GM19240 (cell line): ENCODE measurements at regions not wholly inside any gene's neighbourhood (a gene's known extent, or its start where the extent isn't known, plus 50 kb on each side); places are given as distances from the start of the nearest gene placed in this dataset.

Source experiments
- DNase-seq: peaks from one replicate; pipeline ENCODE4 v3.0.0; 2011; ENCODE audit warnings: low spot score; ENCODE audit not compliant: insufficient read length

DNA sequence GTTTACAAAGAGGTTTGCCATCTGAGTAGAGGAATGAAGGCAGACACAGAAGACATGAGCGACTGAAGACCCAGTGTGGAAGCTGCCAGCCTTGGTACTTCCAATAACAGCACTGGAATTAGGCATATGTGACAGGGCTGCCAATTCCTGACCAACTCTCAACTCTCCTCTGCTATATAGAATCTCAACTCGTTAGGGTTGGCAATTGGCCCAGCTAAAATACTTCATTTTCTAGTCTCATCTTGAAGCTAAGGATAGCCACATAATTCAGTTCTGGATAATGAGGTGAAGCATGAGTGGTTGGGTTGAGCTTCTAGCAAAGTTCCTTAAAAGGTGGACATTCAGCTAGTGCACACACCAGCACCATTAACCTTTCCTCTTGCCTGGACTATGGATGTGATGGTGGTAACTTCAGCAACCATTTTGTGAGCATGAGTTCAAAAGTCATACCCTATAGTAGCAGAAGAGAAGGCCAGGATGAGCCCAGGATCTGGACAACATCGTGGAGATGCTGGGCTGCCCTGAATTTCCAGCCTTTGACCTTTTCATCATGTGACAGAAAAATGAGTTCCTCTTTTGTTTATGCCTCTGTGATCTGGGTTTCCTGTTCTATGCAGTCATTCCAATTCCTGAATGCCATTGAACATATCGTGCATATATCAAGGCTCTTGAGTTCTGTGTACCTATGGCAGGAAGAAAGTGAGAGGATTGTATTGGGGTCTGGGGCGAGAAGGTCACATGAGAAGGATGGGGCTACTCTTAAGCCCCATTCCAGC is 68.1 kb upstream of the HAAO start:
- DNase-seq: no peak

DNA sequence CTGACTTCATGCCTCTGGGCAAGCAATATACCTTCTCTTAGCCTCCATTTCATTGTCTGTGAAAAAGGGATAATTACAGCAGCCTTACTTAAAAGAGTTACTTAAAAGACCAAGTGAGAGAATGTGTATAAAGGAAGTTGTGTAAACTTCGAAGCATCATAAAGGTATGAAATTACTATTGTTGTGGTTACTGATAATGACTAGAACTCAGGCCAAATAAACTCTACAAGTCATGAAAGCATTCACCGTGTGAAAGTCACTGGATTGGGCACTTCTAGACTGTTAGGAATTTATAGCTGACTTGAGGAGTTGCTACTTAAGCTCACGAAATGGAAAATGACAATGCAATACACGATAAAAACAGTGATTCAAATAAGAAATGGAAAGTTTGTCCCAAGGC is 67.4 kb upstream of the HAAO start:
- no peak for DNase-seq

DNA sequence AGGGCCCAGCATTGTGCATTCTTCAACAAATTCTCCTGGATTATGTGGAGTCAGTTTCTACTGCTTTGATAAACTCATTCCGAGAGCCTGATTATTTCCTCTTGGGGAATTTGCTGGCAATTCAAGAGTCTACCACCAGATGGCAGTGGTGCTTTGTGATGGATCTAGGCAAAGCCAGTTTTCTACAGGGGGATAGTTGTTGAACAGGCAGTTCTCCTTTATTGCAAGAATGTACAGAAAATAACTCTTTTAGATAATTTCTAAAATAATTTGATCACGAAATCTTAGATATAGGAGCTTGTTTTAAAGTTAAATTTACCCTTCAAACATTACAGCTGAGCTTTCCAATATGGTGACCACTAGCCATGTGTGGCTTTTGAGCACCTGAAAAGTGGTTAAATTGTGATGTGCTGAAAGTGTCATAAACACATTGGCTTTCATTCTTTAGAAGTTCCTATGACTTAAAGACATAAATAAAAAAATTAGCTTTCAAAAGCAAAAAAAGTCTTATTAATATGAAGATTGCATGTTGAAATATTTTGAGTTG is 66.7 kb upstream of the HAAO start:
- DNase-seq: peak; percentile 51

DNA sequence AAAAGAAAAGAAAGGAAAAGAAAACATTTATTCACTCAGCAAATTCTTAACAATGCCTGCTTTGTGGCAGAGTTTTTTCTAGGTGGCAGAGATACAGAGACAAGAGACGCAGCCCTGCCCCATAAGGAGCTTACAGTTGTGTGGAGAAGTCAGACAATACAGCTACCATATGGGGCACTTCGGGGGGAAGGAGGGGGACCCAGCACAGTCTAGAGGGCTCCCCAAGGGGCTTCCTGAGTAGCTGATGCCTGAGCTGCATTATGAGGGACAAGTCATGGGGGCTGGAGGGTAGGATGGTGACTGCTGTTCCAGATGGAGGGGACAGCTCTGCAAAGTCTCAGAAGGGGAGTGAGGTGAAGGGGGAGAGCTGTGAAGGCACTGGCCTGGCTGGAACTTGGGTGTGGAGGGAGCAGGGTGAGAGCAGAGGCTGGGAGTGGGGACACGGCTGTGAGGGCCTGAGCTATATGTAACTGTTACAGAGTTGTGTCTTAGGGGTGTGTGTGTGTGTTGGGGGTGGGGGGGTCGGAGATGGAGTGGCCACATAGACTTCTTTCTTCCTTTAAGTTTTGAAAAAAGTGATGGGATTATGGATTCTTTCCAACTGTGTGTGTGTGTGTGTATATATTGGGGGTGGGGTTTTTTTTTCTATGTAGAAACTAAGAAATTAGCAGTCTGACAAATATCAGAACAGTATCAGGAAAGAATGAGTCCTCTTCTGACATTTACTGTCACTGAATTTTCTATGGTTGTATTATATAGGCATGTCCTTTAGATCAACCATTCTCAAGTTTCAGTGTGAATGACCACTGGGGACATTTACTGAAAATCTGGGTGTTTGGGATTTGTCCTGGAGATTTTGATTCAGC is 66.0 kb upstream of the HAAO start:
- DNase-seq: no peak

DNA sequence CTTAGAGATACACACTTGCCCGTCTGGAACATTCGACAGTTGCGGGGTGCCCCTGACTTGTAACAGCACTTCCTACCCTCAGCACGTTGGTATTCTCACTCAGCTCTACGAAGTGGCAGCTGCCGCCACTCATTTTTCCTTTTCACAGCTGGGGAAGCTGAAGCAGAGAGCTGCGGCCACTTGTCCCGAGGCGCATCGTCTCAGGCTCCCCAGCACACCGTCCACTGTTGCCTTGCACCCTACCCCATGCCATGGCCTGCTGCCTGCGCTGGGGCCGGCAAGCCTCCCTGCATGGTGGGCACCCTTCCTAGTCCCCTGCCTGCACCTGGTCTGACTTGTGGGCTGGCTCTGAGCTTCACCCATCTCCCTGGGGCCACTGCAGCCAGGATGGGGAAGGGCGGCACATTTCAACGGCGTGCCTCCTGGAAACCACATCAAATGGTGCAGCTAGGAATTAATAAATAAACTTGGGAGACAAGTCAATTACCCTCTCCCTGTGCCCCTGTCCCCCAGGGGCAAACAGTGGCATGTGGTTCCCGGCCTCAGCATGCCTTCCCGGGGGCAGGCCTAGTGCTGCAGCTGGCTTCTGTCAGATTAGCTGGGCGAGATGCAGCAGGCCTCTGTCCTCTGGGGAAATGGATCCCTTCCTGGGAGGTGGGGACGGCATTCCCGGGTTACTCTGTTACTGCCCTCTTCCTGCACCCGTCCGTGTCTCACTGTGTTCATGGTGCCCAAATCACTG is 64.7 kb upstream of the HAAO start:
- no peak for DNase-seq

DNA sequence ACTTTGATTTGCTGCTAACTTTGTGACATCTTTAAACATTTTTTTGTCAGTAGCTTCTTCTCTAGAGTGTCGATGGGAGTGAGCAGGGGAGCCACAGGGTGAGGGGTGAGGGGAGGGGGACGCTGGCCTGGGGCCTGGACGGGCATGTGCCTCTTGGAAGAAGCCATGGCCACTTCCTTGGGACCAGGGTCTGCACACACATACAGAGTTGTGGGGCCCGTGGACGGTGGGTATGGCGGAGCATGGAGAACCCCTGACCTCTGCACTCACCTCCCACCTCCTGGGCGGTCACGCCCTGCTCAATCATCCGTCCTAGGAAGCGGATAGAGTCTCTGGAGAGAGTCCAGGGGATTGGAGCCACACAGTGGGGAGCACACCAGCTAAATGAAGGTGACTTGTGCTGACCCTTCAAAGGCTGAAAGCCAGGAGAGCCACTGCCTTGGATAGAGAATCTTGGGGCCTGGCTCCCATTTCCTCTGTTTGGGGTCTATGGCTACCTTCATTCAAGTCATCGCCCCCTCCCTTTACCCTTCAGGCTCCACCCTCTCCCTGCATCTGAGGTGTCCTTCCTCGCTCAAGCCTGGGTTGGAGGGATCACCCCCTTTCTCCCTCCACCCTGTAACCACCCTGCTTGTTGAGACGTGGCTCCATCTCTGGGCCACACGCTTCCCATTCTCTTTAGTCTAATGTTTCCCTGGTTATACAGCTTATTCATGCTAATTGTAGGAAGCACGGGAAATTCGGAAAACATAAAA is 63.9 kb upstream of the HAAO start:
- DNase-seq: no peak

DNA sequence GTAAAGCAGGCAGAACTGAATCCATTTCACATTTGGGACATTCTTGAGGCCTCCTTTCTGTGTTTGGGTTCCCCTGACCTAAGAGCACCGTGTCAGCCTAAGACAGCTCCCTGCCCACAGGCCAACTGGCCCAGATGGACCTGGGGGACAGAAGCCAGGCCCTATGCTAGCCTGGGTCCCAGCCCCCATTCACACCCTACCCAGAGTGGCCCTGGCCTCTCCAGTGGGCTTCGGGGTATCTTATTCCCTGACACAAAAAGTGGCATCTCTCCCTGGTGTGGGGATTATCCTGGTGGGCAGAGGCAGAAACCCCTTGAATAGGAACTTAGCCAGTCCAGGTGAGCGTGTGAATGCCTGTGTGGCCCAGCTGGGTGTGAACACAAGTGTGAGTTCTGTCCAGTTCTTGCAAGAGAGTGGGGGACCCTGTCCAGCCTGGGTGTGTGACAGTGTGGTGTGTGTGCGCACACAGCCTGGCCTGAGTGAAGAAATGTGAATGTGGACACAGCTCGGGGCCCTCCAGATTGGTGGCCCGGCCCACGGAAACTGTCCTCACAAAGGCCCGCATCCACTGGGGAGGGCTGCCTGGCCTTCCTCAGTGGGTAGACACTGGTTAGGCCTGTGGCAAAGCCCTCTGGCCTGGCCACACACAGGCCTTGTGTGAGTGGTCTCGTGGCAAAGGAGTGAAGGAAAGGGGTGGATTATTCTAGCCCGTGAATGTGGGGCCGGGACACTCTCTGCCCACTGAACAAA is 63.0 kb upstream of the HAAO start:
- no peak for DNase-seq

DNA sequence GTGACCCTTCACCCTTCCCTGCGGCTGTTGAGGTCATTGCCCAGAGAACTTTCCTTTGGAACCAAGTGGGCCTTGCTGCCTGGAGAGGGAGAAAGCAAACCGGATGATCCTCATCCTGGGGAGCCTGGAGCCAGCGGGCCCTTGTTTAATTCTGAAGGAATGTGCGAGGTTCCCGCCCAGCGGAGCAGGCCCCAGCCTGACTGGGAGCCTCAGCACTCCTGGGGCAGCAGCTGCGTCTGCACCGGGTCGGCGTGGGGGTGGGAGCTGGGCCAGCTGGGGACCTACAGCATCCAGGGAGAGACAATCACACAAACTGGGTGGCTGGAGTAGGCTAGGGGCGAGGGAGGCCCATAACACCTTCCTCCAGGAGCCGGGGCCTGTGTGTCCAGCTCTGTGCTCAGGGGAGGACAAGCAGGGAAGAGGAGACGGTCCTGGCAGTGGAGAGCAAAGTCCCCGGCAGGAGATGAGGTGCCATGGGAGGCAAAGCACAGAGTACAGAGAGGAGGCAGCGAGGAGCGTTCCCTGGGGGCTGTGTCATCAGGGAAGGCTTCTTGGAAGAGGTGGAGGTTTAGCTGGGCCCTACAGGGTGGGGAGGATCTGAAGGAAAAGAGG is 61.9 kb upstream of the HAAO start:
- no peak for DNase-seq

DNA sequence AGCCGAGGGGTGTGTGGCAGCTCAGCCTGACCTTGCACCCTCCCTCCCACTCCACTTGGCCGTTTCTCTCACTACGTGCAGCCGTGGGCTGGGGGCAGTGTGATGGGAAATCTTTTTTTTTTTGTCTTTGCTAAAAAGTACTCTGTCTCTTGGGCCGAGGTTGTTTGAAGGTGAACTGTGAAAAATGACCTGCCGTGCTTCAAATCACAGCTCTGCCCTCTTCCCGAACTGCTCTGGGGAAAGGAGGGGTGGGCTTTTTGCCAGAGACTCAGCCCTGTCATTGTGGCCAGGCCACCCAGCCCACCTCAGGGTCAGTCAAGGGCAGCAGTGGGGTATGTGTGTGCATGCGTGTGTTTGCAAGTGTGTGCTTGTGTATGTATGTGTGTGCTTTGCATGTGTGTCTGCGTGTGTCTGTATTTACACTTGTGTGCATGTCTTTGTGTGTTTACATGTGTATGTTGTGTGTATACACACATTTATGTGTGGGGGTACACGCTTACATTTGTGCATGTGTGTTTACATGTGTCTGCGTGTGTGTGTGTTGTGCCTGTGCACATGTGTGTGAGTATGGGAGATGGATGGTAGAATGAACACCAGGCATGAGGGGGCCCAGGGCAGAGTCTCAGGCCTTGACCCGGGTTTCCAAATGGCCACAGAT is 61.3 kb upstream of the HAAO start:
- DNase-seq: no peak

DNA sequence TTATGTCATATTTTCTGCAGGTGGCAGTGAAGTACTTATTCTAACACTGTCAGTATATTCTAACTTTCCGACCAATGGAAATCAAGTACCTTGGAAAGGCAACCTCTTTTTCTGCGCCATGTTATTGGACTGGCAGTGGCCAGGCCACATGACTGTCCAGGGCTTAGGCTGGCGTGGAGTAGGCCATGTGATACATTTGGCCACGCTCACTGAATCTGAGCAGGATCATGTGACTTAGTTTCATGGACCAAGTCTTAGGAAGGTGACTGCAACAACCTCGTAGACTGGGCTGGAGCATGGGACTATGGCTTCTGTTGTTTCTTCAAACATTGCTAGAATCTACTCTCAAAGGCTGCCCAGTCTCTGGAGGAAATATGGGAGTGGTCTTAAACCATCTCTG is 60.4 kb upstream of the HAAO start:
- no peak for DNase-seq

DNA sequence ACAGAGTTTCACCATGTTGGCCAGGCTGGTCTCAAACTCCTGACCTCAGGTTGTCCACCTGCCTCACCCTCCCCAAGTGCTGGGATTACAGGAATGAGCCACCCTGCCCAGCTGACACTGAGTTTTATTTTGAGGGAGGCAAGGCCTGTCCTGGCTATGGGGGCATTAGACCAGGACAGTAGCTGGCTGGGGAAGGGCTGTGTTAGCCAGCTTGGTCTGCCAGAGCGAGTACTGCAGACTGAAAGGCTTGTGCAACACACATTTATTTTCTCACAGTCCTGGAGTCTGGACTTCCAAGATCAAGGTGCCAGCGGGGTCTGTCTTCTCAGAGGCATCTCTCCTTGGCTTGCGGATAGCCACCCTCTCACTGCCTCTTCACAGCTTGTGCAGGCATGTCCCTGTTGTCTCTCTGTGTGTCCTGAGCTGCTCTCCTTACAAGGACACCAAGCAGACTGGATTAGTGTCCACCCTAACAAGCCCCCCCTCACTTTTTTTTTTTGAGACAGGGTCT is 59.4 kb upstream of the HAAO start:
- DNase-seq: no peak

DNA sequence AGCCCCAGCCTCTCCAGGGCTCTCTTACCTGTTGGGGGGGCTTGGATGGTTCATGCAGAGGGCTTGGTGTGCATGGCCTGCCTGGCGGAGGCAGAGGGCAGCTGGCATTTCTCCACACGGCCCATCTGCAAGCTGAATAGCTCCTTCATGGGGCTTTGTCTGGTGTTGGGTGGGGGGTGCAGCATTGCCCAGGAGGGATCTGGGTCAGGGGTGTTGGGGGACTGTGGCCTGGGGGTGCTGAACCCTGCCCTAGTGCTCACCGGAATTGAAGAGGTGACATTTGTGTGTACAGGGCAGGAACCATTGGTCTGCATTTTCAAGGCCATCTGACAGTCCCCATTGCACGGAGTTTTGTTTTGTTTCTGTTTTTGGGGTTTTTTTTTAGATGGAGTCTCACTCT is 58.8 kb upstream of the HAAO start:
- no peak for DNase-seq

DNA sequence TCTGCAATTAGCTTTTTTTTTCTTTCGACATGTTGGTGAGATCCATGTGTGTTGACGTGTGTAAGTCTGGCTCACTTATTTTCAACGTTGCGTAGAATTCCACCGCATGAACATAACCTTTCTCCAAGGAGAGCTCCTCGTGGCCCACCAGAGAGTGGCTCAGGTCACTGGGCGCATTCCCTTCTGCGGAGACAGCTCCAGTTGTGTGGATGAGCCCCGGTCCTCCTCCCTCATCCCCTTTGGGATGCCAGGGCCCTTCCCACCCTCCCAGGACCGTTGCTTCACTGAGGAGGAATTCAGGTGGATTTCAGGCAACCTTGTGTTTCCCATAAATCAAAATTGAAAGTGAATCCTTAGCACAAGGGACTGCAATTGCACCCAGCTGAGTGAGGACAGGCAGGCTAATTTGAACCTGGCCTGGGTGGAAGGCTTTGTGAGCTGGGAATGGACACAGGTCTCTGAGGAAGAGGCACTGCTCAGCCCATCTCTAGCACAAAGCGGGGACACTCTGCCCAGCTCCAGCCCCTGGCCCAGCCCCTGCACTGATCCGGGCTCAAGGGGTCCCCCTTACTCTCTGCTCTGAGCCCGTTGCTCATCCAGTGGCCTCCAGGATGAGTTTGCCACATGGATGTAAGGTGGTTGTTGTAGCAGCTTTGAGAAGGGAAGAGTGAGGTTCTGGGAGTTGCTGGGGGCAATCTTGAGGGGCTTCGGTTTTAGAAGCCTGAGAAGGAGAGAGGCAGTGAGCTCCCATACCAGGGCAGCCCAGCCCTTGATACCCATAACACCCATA is 57.8 kb upstream of the HAAO start:
- no peak for DNase-seq

DNA sequence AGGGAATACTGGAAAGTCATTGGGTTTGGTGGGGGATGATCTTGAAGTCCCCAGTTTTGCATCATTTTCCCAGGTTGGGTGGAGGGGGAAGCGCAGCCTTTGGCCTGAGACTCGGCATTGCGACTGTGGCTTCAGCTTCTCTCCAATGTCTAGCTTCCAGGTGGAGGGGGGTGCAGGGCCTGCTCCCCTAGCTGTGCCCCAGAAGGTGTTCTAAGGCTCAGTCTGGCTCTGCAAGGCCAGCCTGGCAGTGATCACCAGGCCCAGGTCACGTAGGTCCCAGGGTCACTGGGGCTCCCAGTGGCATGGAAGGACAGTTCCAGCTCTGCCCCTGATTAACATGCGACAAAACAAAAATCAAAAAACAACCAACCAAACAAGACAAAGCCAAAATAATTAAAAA is 56.9 kb upstream of the HAAO start:
- no peak for DNase-seq

DNA sequence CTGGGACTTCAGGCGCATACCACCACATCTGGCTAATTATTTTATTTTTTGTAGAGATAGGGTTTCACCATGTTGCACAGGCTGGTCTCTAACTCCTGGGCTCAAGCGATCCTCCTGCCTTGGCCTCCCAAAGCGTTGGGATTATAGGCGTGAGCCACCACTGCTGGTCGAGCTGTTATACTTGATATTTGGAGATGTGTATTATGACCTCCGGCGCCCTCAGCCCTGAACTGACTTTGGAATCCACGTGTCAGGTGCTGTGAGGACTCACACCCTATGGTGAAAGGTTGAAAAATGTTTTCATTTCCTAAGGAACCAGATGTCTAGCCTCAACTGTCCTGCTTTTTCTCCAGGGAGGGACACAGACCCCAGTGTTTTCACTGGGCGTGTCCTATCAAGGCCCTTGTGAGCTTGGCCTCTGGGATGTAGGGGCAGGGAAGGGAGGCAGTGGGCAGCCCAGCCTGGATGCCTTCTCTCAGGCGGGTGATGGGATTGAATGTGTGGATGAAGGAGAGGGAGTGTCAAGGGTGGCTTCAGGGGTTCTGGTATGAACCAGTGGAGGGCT is 56.4 kb upstream of the HAAO start:
- DNase-seq: no peak

DNA sequence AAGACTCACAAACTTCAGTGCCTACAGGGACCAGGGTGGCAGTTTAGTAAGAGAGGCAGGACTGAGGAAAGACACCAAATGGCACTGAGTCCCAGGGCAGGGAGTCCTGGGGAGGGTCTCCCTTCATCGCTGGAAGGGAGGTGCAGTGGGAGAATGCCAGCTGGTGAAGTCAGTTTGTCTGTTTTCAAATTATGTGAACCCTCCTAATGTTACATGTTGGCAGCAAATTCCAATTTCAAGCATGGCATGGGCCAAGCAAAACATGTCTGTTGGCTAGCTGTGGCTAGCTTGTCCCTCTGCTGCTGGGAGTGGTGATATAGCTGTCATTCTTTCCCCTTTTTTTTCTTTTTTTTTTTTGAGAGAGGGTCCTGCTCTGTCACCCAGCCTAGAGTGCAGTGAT is 55.9 kb upstream of the HAAO start:
- no peak for DNase-seq

DNA sequence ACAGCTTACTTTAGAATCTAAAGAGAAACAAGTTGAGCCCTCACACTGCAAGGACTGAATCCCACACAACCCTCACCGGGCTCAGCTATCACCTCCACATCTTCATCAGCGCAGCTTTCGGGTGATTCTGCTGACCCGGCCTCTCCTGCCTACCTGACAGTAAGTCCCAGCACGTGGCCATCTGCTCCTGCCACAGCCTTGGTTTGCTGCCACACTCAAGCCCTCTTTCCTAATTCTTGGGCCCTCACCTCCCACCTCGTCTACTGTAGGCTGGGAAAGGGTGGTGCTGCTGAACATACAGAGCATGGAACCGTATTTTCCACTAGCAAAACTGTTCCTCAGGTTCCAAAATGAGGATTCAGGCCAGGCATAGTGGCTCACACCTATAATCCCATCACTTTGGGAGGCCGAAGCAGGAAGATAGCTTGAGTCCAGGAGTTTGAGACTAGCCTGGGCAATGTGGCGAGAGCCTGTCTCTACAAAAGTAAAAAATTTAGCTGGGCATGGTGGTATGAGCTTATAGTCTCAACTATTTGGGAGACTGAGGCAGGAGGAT is 55.3 kb upstream of the HAAO start:
- DNase-seq: no peak
